ENCODE measurements at regions not wholly inside any gene's neighbourhood (a gene's known extent, or its start where the extent isn't known, plus 50 kb on each side); places are given as distances from the start of the nearest gene placed in this dataset.

DNA sequence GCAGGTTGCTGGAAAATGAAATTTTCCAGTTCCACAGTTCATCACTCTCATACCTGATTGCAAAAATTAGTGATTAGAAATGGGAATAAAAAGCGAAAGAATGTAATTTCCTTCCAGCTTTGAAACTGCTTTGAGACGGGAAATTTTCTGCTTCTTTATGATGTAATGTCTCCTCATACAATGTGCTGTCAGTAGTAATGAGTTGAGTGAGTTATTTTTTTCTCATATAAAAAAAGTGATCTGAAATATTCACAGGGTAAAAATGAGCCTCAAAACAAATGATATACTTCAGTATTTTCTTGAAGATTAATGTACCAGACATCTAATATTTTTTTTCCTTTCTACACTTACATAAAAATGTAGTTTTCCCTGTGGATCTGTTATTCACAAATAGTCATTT lies 179.1 kb upstream of the FAT4 start:
- no peak for DNase-seq

- DNase-seq, result no peak
These were observed 182.0 kb upstream of the FAT4 start for GRCh38 chr4:125132729-125133128.

DNA sequence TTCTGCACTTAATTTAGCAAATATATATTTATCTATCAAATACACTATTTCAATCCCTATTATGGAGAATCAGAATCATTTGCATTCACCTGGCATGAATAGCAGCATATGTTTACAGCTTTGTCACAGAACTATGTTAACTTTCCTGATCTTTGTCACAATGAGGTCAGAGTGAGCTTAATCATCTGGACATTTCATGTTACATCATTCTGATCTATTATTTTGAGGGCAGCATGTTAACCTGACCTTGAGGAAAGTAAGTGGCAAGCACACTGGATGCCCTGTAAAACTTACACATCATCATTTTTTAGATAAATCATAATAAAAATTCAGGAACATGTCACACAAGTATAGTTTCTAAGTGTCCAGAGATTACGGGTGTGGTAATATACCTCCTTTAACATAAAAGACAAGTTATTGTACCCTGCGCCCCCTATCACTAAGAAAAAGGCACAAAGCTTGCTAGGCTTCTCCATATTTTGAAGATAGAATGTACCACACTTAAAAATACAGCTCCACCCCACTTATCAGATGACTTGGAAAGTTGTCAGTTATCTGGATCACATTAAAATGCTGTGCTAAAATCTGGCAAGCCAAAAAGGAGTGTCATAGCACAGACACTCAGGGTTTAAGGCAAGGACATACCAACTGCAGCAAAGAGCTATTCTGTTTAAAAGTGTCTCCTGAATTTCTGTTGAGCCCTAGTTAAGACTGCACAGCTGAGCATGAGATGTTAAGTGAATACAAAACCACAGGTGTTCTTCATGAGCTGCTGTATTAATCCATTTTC lies 182.7 kb upstream of the FAT4 start:
- no peak for DNase-seq

- DNase-seq, result no peak
These were observed 189.5 kb upstream of the FAT4 start for GRCh38 chr4:125125276-125125675.

GRCh38 chr4:125123570-125124109 lies 191.1 kb upstream of the FAT4 start:
- DNase-seq, result no peak

DNA sequence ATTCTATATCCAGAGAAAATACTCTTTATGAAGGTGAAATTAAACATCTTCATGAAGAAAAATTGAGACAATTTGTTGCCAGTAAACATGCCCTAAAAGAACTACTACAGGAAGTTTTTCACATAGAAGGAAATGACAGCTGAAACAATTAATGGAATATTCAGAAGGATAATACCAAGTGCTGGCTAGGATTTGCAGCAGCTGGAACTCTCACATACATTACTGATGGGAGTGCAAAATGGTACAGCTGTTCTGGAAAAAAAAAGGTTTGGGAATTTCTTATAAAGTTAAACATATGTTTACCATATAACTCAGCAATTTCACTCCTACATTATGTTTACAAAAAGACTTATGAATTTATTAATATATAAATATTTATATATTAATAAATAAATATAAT lies 193.2 kb upstream of the FAT4 start:
- no peak for DNase-seq

DNA sequence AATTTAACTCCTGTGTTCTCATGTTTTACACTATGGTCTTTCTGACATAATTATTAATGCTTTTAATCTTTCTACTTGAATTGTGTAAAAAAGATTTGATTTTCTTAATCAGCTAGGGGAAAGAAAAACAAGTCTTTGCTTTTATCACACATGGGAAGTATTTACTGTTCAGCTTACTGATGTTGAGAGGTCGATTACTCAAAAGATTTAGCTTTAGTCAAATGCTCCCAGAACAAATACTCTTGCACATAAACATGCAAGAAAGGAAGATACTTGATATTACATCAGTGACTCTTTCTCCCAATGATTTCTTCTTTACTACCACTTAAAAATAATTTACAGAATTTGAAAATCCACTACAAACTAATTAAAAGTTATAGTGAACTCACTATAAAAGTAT lies 198.3 kb upstream of the FAT4 start:
- no peak for DNase-seq

DNA sequence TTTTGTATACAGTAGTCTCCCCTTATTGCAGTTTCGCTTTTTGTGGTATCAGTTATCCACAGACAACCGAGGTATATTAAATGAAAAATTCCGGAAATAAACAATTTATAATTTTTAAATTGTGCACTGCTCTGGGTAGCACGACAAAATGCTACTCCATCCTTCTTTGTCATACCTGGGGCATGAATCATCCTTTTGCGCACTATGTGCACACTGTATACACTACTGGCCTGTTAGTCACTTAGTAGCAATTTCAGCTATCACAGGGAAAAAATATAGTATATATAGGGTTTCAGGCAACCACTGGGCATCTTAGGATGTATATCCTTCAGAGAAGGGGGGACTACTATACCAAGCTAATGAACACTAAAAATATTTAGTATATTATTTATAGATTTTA lies 198.8 kb upstream of the FAT4 start:
- no peak for DNase-seq

DNA sequence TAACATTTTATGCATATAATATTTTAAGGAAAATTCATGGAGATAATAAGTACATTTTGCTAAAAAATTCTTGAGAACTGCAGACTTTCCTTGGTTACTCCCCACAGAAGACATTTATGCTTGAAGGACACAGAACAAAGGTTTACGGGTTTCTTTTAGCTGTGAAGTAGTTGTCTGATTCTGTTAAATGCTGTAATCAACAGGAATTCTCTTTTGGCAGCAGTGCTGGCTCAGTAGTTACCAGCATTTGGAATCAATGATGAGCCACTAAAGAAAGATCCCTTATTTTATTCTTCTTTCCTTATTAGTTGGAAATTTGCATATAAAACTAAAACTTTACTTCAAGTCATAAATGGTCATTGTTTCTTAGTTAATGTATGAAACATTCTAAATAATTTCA lies 199.3 kb upstream of the FAT4 start:
- DNase-seq, result no peak

- DNase-seq, result no peak
These were observed 202.2 kb upstream of the FAT4 start for GRCh38 chr4:125112536-125112935.

GRCh38 chr4:125111323-125111722 lies 203.4 kb upstream of the FAT4 start:
- no peak for DNase-seq

GRCh38 chr4:125105561-125105960 lies 209.2 kb upstream of the FAT4 start:
- DNase-seq, result no peak

GRCh38 chr4:125104616-125105015 lies 210.1 kb upstream of the FAT4 start:
- no peak for DNase-seq

DNA sequence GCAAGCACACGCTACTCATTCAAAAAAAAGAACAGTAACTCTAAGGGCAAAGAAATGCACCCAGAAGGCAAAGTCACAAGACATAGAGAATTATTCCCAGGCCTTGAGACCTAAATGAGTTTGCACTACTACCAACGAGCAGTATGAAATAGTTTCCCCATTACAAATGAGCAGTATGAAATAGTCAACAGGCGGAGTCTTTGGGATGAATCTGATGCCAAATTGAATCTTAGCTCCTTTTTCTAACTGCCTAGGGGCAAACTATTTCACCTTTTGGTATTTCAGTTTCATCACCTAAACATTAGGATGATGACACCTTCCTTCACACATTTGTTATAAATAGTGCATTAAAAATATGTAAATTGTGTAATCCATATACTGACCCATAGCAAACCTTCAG lies 213.0 kb upstream of the FAT4 start:
- no peak for DNase-seq

DNA sequence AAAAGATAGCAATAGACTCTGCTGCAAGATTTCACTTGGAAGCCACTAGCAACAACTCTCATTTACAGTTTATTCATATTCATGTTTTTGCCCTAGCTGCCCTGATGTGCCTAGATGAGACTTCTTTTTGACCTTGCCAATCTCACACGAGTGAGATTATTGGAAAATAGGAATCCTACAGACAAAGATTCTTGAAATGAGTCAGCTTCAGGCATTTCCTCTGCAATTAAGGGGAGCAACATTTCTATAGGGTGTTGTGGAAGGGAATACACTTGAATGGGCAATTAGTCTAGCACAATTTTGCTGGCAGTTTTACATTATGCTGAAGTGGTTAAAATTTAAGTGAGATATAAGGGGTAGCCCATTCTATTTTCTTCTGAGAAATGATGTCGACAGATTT lies 217.0 kb upstream of the FAT4 start:
- no peak for DNase-seq

GRCh38 chr4:125096662-125097061 lies 218.1 kb upstream of the FAT4 start:
- no peak for DNase-seq

DNA sequence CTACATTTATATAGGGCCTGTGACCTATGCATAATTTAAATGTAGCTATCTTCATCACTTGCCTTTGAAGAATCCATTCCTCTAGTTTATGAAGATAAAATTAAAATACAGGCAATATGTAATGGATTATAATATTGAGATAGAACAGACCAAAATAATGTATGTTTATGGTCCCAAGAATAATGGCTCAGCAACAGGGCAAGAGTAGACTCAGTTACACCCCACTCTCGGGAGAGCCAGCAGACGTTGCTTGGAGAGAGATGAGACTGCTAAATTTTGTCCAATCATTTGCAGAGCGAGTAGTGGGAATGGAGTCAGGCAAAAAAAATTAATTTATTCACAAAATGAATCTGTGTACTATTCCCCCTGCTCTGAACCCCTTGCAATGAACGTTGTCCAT lies 223.2 kb upstream of the FAT4 start:
- no peak for DNase-seq

DNA sequence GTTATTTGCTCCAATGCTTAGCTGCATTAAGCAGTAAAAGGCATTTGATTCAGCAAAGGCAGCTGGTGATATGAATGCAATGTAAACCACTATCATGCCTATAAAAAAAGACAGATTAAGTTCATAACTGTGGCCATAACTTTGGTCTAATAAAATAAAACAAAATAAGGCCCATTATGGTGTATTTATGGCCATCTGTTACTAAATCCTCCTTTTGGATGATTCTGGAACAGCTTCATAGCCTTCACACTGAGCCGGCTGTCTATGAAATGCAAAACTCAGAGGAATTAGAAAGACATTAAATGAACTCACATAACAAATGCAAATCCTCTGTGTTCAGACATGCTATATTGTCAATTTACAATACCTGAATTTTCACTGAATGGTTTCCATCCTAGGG lies 223.7 kb upstream of the FAT4 start:
- DNase-seq, result no peak

DNA sequence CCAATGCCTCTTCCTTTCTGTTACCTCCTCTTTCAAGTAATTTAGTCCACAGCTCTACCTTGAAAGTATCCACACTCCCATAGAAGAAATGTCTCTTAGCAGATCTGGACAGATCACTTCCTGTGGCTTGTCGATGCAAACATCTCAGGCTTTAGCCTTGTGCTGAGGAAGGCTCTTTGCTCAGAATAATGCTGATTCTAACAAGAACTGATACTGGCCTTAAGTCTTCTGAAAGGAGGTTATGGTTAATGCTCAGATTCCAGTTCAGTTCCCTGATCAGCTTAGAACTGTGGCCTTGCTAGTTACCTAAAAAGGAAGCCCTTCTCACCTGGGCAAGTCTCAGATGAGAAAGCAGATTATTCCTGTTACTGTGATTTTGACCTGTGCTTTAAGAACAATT lies 230.1 kb upstream of the FAT4 start:
- DNase-seq, result no peak

- no peak for DNase-seq
These were observed 231.9 kb upstream of the FAT4 start for GRCh38 chr4:125082729-125083417.

DNA sequence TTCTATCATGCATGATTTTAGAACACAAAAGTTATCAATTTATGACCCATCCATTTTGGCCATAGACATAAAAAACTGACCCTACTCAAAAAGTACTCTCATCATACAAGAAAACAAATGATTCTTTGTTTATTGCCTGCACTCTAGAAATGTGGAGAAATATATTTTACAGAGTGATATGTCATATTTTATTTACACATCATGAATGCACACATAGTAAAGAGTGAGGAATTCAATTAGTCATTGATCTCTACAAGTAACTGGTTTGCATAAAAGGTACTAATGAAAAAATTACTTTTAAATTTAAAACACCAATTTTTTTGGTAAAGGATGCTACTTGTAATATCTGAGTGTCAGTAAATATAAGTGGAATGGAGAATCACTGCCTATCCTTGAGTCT lies 242.5 kb upstream of the FAT4 start:
- no peak for DNase-seq

DNA sequence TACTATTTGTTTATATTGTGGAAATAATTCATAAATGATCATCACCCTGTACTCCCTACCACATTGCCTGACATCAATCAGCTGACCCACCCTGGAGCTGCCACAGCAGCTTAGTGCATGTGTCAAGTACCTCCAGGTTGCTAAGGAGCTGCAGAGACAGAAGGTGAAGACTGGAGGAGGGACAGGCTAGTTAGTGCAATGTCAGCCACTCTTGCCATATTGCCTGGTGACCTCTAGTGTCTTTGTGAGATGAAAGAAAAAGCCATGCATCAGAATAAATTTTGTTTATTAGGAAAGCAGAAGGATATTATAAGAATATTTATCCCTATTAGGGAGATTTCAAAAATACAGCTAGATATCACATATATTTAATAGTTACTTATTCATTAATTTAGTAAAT lies 243.9 kb upstream of the FAT4 start:
- DNase-seq, result no peak

DNA sequence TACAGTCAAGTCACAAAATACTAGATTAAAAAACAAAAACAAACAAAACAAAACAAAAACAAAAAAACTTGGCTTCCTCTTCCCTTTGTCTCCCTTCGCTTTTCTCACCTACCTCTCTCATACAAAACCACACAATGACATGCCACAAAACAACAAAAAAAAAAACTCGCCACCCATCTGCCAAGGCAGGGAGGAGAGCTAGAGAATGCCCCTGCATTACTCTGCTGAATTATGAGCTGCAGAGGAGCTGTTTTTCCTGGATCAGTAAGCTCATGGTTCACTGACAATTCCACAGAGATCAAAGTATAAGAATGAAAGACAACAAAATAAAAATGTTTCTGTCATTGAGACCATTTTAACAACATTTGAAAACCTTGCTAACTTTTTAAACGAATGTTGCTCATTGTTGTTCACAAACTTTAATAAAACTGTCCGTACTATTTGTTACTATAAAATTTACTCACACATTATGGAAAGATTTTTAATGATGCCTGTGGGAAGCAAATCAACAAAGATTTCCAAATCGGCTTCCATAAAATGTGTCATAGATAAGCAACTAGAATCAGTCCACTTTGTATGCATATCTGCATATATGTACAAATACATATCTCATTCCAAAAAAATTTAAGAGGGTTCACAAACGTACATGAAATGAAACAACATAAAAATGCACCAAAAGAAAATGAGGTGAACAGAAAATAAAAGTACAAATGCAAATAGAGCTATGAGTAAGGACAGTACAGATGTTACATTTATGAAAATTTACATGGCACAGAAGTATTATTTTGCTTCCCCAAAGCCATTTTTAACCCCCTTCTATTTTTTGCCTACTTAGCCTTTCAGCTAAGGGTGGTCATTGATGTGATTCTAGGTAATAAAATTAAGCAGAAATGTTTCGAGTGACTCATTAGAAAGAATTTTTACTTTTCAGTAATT lies 252.4 kb upstream of the FAT4 start:
- DNase-seq, result no peak

Measured in left hindlimb (tissue), 1 donor.